OCI-LY1 (cell line): ENCODE measurements at regions not wholly inside any gene's neighbourhood (a gene's known extent, or its start where the extent isn't known, plus 50 kb on each side); places are given as distances from the start of the nearest gene placed in this dataset.

Experiments used
- H2AFZ ChIP-seq: fragments of 200-600 bp; sonication (generic), shearing (Covaris generic); 2 replicates; pipeline ENCODE4 v1.6.0; 2014; ENCODE audit warnings: antibody characterized with exemption, mild to moderate bottlenecking, low read length
- H3F3A ChIP-seq: fragments of 200-600 bp; sonication (generic), shearing (Covaris generic); 2 replicates; pipeline ENCODE4 v1.6.0; 2014; ENCODE audit warnings: mild to moderate bottlenecking, antibody characterized with exemption, low read length, moderate library complexity; ENCODE audit not compliant: insufficient read depth
- H3K27ac ChIP-seq: fragments of 200-600 bp; sonication (generic); 2 replicates; pipeline ENCODE4 v1.5.1; 2014; ENCODE audit warnings: low read length, mixed run types, mild to moderate bottlenecking, low read depth; ENCODE audit not compliant: poor library complexity, severe bottlenecking
- H3K27me3 ChIP-seq: fragments of 200-600 bp; sonication (generic); 2 replicates; pipeline ENCODE4 v1.6.0; 2014; ENCODE audit warnings: antibody characterized with exemption, mild to moderate bottlenecking, low read length, moderate library complexity; ENCODE audit not compliant: insufficient read depth
- H3K36me3 ChIP-seq: fragments of 200-600 bp; sonication (generic); 2 replicates; pipeline ENCODE4 v1.6.1; 2014; ENCODE audit warnings: mild to moderate bottlenecking, antibody characterized with exemption, low read length, moderate library complexity, mixed read lengths; ENCODE audit not compliant: insufficient read depth
- H3K4me1 ChIP-seq: fragments of 200-600 bp; sonication (generic); 2 replicates; pipeline ENCODE4 v1.5.1; 2014; ENCODE audit warnings: mild to moderate bottlenecking, low read length, moderate library complexity; ENCODE audit not compliant: insufficient read depth, severe bottlenecking
- H3K4me2 ChIP-seq: fragments of 200-600 bp; sonication (generic), shearing (Covaris generic); 2 replicates; pipeline ENCODE4 v1.6.1; 2014; ENCODE audit warnings: low read length
- H3K4me3 ChIP-seq: fragments of 200-600 bp; sonication (generic); 2 replicates; pipeline ENCODE4 v1.5.1; 2014; ENCODE audit warnings: low read length, low read depth, mild to moderate bottlenecking, mixed read lengths; ENCODE audit not compliant: poor library complexity, severe bottlenecking
- H3K79me2 ChIP-seq: fragments of 200-600 bp; shearing (Covaris generic); 2 replicates; pipeline ENCODE4 v1.6.1; 2016; ENCODE audit warnings: mixed run types, low read length, mixed read lengths; ENCODE audit not compliant: insufficient read depth
- H3K9ac ChIP-seq: fragments of 200-600 bp; sonication (generic), shearing (Covaris generic); 2 replicates; pipeline ENCODE4 v1.6.1; 2014; ENCODE audit warnings: mild to moderate bottlenecking, low read length, mixed read lengths
- H3K9me2 ChIP-seq: fragments of 200-600 bp; sonication (generic), shearing (Covaris generic); 2 replicates; pipeline ENCODE4 v1.6.1; 2014; ENCODE audit warnings: low read depth, mild to moderate bottlenecking, low read length, mixed read lengths
- H3K9me3 ChIP-seq: fragments of 200-600 bp; shearing (Covaris generic); 2 replicates; pipeline ENCODE4 v1.6.1; 2014; ENCODE audit warnings: low read length, mixed read lengths
- H4K20me1 ChIP-seq: fragments of 200-600 bp; sonication (generic), shearing (Covaris generic); 2 replicates; pipeline ENCODE4 v1.6.0; 2016; ENCODE audit warnings: mild to moderate bottlenecking, low read length; ENCODE audit not compliant: insufficient read depth
- CTCF ChIP-seq: fragments of 200-600 bp; sonication (generic), shearing (Covaris generic); IDR thresholded peaks from 2 replicates; pipeline ENCODE4 v1.5.1; 2017; ENCODE audit warnings: mild to moderate bottlenecking, antibody characterized with exemption, low read length, moderate library complexity, mixed read lengths
- EZH2 ChIP-seq: fragments of 200-600 bp; sonication (generic), shearing (Covaris generic); IDR thresholded peaks from 2 replicates; pipeline ENCODE4 v1.8.0; 2017; ENCODE audit warnings: borderline replicate concordance, mixed run types, mild to moderate bottlenecking, antibody characterized with exemption, low read length, moderate library complexity, mixed read lengths

- Histone ChIP-seq H3K4me3 (no peak overlapping the region), H3K9me2 (no peaks in the 10 kb centered on the region), H3K36me3 (no peaks in the 10 kb centered on the region), H3K9me3 (no peaks in the 10 kb centered on the region), H4K20me1 (no peaks in the 10 kb centered on the region), H3K79me2 (no peaks in the 10 kb centered on the region), H2AFZ (no peak overlapping the region), H3K9ac (no peak overlapping the region), H3K27ac (no peak overlapping the region), H3K27me3 (no peaks in the 10 kb centered on the region), H3K4me1 (peaks cover 18% of the 10 kb centered on the region), H3K4me2 (no peak overlapping the region), H3F3A (no peaks in the 10 kb centered on the region)
- TF ChIP-seq CTCF (no peak), EZH2 (no peak)
Measured at GRCh38 chr15:70203981-70204560, 106.4 kb upstream of the TLE3 start.

- Histone ChIP-seq H3K4me2 (no peak overlapping the region), H3K36me3 (no peaks in the 10 kb centered on the region), H3K4me1 (peaks cover 23% of the 10 kb centered on the region), H3K9ac (no peak overlapping the region), H4K20me1 (no peaks in the 10 kb centered on the region), H3K27ac (no peak overlapping the region), H3K9me2 (no peaks in the 10 kb centered on the region), H3F3A (no peaks in the 10 kb centered on the region), H3K4me3 (no peak overlapping the region), H3K9me3 (no peaks in the 10 kb centered on the region), H2AFZ (no peak overlapping the region), H3K27me3 (no peaks in the 10 kb centered on the region), H3K79me2 (no peaks in the 10 kb centered on the region)
- TF ChIP-seq EZH2, result no peak
- TF ChIP-seq CTCF, result no peak
Measured at GRCh38 chr15:70202756-70203155, 105.0 kb upstream of the TLE3 start.

GRCh38 chr15:70201425-70201775, 103.7 kb upstream of the TLE3 start:
- Histone ChIP-seq H2AFZ (no peak overlapping the region), H3K9me3 (no peaks in the 10 kb centered on the region), H3K27ac (no peak overlapping the region), H3K27me3 (no peaks in the 10 kb centered on the region), H4K20me1 (no peaks in the 10 kb centered on the region), H3K4me1 (peaks cover 34% of the 10 kb centered on the region), H3F3A (no peaks in the 10 kb centered on the region), H3K4me2 (no peak overlapping the region), H3K36me3 (no peaks in the 10 kb centered on the region), H3K9me2 (no peaks in the 10 kb centered on the region), H3K79me2 (no peaks in the 10 kb centered on the region), H3K4me3 (no peak overlapping the region), H3K9ac (no peak overlapping the region)
- no peak for TF ChIP-seq EZH2
- no peak for TF ChIP-seq CTCF
